SK-MEL-5 (cell line): ENCODE measurements at regions not wholly inside any gene's neighbourhood (a gene's known extent, or its start where the extent isn't known, plus 50 kb on each side); places are given as distances from the start of the nearest gene placed in this dataset.
"Not testable (repeated sequence)": the region's sequence is repeated elsewhere in the genome, so short reads cannot be mapped to it uniquely, and the experiment has no call there.

ENCODE experiments used
- DNase-seq: peaks from one replicate; pipeline ENCODE4 v3.0.0-alpha.2; 2016; ENCODE audit warnings: low read depth, low spot score
- in situ Hi-C: cut with HindIII; loops from 2 replicates; pipeline ENCODE4 v1.10.0; 2016; ENCODE audit warnings: low sequenced_read_pairs, high pct_unique_total_duplicates, low pct_unique_long_range_greater_than_20kb

DNA sequence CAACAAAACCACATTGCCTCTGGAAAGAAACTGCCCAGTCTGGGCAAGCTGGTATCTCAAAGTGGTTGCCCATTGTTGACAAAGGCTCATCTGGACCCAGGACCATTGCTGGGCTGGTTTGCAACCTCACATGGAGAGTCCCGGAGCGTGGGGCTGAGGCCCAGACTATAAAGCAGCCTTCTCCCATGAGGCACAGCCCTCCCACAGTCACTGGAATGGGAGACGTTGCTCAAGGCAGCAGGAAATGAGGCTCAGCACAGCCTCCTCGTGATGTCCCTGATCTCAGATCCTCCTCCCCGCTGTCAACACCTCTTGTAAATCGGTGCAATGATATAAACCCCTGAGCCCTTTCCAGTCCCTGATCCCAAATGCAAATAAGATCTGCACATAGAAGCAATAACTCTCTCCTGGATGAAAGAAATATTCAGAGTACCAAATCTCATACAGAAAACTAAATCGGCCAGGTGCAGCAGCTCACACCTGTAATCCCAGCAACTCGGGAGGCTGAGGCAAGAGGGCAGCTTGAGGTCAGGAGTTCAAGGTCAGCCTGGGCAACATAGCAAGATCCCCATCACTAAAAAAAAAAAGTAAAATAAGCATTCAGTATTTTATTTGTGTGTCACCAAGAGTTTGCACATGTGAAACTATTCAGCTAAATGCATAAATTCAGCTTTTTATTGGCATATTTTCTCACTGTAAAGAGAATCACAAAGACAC is 103.0 kb upstream of the RREB1 start:
- DNase-seq = peak; percentile 66
- in situ Hi-C loops = no loop called here

GRCh38 chr6:7006515-7007191 is 101.1 kb upstream of the RREB1 start:
- in situ Hi-C loops = no loop called here
- no peak for DNase-seq

- in situ Hi-C loops = no loop called here
- no peak for DNase-seq
Measured at GRCh38 chr6:7008451-7008988, 99.2 kb upstream of the RREB1 start.

DNA sequence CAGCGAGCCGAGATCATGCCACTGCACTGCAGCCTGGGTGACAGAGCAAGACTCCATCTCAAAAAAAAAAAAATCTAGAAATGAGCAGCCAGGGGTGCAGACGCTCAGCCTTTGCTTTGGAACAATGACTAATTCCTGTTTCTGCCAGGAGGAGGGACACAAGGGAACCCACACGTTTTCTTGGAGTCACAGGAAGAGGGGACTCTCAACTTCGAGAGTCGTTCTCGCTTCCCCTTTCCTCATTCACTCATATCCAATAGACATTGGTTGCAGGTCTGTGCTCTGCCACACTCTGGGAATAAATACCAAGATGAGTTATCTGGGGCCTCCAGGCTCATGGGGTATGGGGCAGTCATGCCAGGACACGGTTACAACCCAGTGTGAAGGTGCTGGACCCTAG is 91.5 kb upstream of the RREB1 start:
- DNase-seq = no peak
- in situ Hi-C loops = no loop called here

DNA sequence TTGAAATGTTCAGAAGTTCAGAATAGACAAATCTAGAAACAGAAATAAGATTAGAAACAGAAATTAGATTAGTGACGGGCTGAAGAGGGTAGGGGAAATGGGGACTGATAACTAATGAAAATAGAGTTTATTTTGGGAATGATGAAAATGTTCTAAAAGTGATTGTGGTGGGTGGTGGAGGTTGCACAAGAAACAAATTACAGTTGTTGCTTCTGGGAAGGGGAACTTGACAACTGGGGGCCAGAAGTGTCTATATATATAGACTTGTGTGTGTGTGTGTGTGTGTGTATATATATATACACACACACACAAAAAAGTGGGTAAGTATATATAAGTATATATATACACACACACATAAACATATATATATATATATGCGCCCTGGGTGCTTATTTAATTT is 86.5 kb upstream of the RREB1 start:
- DNase-seq = no peak
- in situ Hi-C loops = no loop called here

GRCh38 chr6:7025861-7026260 is 81.9 kb upstream of the RREB1 start:
- DNase-seq = no peak
- in situ Hi-C loops = no loop called here

- DNase-seq, in situ Hi-C loops: not testable (repeated sequence)
Measured at GRCh38 chr6:7028963-7029362, 78.8 kb upstream of the RREB1 start.

GRCh38 chr6:7030968-7031367 is 76.8 kb upstream of the RREB1 start:
- in situ Hi-C loops, DNase-seq: not testable (repeated sequence)

DNA sequence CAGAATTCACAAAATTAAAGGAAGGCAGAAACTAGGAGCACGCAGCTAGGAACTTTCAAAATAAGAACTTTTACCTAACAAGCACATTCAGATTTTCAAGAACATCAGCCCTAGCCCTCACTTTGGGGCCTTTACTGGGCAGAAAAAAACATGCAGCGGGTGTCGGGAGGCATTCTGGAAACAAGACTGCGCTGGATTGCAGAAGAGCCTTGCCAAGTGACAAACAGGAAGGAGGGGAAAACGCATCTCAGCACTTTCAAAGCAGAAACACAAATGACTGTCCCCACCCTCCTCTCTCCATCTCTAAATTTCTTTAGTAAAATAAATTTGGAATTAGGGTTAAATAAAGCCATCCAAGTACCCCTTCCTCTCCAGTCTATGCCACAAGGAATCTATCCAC is 74.6 kb upstream of the RREB1 start:
- in situ Hi-C loops = no loop called here
- DNase-seq = no peak

DNA sequence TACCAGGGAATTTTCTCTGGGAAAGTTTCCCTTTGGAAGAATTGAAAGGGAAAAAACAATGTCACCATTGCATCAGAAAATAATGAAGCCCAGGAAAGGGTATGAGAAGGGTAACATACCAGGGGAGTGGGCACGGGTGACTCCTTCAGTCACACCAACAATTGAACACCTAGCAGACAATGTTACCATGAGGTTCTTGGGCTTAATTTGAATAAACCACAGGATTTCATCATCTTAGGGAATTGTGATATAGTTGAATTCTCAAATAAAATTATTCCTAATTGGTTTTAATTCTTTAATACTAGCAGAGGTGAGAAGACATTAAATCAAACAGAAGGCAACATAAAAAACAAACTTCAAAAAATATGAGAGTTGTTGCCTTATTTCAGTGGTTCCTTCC is 73.7 kb upstream of the RREB1 start:
- in situ Hi-C loops = no loop called here
- DNase-seq = no peak

GRCh38 chr6:7035837-7036249 is 71.9 kb upstream of the RREB1 start:
- in situ Hi-C loops = no loop called here
- no peak for DNase-seq

GRCh38 chr6:7041511-7042026 is 66.2 kb upstream of the RREB1 start:
- no peak for DNase-seq

GRCh38 chr6:7042056-7042653 is 65.6 kb upstream of the RREB1 start:
- in situ Hi-C loops = no loop called here
- DNase-seq = no peak

More at GRCh38 chr6:7041511-7042026, 66.2 kb upstream of the RREB1 start:
- in situ Hi-C loops = no loop called here

GRCh38 chr6:7042654-7043545 is 64.9 kb upstream of the RREB1 start:
- no peak for DNase-seq
- in situ Hi-C loops = no loop called here

DNA sequence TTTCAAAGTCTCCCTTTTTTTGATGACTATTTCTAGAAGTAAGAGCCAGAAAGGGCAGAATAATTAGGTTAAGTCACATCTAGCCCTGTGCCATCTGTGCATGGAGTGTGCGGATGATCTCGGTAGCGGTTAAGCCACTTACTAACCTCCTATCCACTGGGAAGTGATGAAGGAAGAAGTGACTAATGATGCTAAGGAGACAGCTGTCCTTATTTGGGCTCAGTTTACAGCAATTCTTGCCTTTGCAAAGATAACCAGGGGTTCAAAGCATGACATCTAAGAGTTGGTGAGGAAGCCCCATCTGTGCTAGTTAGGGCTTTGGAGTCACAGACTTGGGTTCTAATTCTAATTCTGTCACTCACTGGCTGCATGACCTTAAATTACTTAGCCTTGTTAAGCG is 62.4 kb upstream of the RREB1 start:
- DNase-seq = no peak
- in situ Hi-C loops = no loop called here

- in situ Hi-C loops = no loop called here
- DNase-seq = no peak
Measured at GRCh38 chr6:7045746-7046145, 62.0 kb upstream of the RREB1 start.

DNA sequence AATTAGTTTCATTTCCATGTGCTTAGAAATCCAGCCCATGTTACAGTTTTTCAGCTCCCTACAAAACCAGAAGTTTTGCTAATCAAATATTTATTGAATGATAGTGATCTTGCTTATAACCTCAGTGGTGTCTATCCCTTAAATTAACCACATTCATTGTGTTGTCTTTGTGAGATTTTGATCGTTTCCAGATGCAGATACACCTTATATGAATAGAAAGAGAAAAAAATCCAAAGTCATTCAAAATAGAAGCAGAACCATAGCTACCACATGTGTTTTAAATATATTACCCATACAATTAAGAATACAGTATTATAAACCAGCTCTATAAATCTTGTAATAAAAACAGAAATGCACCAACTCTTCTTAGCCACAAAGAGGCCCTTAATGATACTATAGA is 60.6 kb upstream of the RREB1 start:
- in situ Hi-C loops = no loop called here
- no peak for DNase-seq

GRCh38 chr6:7047966-7048365 is 59.8 kb upstream of the RREB1 start:
- in situ Hi-C loops = no loop called here

More at GRCh38 chr6:7047966-7048365, 59.8 kb upstream of the RREB1 start:
- no peak for DNase-seq
